ENCODE measurements at regions not wholly inside any gene's neighbourhood (a gene's known extent, or its start where the extent isn't known, plus 50 kb on each side); places are given as distances from the start of the nearest gene placed in this dataset.
A peak's percentile ranks its signal among the peaks of the same experiment; 100 is the strongest.
"Not testable (repeated sequence)": the region's sequence is repeated elsewhere in the genome, so short reads cannot be mapped to it uniquely, and the experiment has no call there.

GRCh38 chr1:149700220-149700619 is 82.3 kb upstream of the FCGR1A start:
- DNase-seq (ENCODE audit: low read depth) = not testable (repeated sequence)

- DNase-seq (ENCODE audit: low read depth) = not testable (repeated sequence)
Observed at GRCh38 chr1:149700677-149701567, 81.6 kb upstream of the FCGR1A start.

- peak; percentile 28 for DNase-seq (ENCODE audit: low read depth)
Observed at GRCh38 chr1:149708192-149708853, 74.2 kb upstream of the FCGR1A start.

- not testable (repeated sequence) for DNase-seq (ENCODE audit: low read depth)
Observed at GRCh38 chr1:149711651-149712050, 70.8 kb upstream of the FCGR1A start.

- peak; percentile 19 for DNase-seq (ENCODE audit: low read depth)
Observed at GRCh38 chr1:149712154-149712927, 70.2 kb upstream of the FCGR1A start.

GRCh38 chr1:149713513-149713912 is 69.0 kb upstream of the FCGR1A start:
- DNase-seq (ENCODE audit: low read depth) = not testable (repeated sequence)

- not testable (repeated sequence) for DNase-seq (ENCODE audit: low read depth)
Observed at GRCh38 chr1:149713952-149714351, 68.5 kb upstream of the FCGR1A start.

- not testable (repeated sequence) for DNase-seq (ENCODE audit: low read depth)
Observed at GRCh38 chr1:149724618-149725302, 57.7 kb upstream of the FCGR1A start.

GRCh38 chr1:149726688-149727087 is 55.8 kb upstream of the FCGR1A start:
- not testable (repeated sequence) for DNase-seq (ENCODE audit: low read depth)

GRCh38 chr1:149728598-149728997 is 53.9 kb upstream of the FCGR1A start:
- DNase-seq (ENCODE audit: low read depth) = not testable (repeated sequence)

All from stimulated activated CD8-positive, alpha-beta memory T cell treated with anti-CD3 and anti-CD28 coated beads, Interleukin-4, amount 100 ng/mL, for 24 hours (primary cell).